ENCODE measurements at regions not wholly inside any gene's neighbourhood (a gene's known extent, or its start where the extent isn't known, plus 50 kb on each side); places are given as distances from the start of the nearest gene placed in this dataset.

DNA sequence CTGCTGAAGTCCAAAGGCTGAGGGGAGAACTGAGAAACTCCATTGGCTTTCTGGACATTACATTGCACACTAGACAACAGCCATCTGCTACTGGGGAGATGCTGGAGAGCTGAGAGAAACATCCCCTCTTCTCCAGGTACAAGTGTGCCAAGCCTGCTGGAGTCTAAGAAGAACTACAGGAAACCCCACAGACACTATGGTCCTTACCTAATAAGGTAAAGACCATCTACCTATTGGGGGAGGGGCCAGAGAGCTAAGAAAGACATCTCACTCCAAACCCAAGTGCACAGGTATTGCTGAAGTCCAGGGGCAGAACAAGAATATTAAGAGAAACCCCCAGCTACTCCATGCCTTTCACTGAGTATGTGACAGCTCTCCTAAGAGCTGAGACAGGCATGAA is 338.7 kb upstream of the NCKAP5 start:
- TF ChIP-seq, protein P1, sequence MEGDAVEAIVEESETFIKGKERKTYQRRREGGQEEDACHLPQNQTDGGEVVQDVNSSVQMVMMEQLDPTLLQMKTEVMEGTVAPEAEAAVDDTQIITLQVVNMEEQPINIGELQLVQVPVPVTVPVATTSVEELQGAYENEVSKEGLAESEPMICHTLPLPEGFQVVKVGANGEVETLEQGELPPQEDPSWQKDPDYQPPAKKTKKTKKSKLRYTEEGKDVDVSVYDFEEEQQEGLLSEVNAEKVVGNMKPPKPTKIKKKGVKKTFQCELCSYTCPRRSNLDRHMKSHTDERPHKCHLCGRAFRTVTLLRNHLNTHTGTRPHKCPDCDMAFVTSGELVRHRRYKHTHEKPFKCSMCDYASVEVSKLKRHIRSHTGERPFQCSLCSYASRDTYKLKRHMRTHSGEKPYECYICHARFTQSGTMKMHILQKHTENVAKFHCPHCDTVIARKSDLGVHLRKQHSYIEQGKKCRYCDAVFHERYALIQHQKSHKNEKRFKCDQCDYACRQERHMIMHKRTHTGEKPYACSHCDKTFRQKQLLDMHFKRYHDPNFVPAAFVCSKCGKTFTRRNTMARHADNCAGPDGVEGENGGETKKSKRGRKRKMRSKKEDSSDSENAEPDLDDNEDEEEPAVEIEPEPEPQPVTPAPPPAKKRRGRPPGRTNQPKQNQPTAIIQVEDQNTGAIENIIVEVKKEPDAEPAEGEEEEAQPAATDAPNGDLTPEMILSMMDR (IDR thresholded peaks at IDR 0.05; ENCODE audit: poor library complexity, severe bottlenecking), result no peak
- TF ChIP-seq, protein P2, sequence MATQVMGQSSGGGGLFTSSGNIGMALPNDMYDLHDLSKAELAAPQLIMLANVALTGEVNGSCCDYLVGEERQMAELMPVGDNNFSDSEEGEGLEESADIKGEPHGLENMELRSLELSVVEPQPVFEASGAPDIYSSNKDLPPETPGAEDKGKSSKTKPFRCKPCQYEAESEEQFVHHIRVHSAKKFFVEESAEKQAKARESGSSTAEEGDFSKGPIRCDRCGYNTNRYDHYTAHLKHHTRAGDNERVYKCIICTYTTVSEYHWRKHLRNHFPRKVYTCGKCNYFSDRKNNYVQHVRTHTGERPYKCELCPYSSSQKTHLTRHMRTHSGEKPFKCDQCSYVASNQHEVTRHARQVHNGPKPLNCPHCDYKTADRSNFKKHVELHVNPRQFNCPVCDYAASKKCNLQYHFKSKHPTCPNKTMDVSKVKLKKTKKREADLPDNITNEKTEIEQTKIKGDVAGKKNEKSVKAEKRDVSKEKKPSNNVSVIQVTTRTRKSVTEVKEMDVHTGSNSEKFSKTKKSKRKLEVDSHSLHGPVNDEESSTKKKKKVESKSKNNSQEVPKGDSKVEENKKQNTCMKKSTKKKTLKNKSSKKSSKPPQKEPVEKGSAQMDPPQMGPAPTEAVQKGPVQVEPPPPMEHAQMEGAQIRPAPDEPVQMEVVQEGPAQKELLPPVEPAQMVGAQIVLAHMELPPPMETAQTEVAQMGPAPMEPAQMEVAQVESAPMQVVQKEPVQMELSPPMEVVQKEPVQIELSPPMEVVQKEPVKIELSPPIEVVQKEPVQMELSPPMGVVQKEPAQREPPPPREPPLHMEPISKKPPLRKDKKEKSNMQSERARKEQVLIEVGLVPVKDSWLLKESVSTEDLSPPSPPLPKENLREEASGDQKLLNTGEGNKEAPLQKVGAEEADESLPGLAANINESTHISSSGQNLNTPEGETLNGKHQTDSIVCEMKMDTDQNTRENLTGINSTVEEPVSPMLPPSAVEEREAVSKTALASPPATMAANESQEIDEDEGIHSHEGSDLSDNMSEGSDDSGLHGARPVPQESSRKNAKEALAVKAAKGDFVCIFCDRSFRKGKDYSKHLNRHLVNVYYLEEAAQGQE (IDR thresholded peaks at IDR 0.05; ENCODE audit: borderline replicate concordance), result no peak
